ENCODE measurements at regions not wholly inside any gene's neighbourhood (a gene's known extent, or its start where the extent isn't known, plus 50 kb on each side); places are given as distances from the start of the nearest gene placed in this dataset.

GRCh38 chr12:27180906-27181505 is 63.1 kb upstream of the STK38L start:
- no peak for DNase-seq

GRCh38 chr12:27183342-27183741 is 60.7 kb upstream of the STK38L start:
- DNase-seq, result no peak

- no peak for DNase-seq
Observed at GRCh38 chr12:27185234-27186021, 58.7 kb upstream of the STK38L start.

- DNase-seq, result no peak
Observed at GRCh38 chr12:27186022-27186839, 57.9 kb upstream of the STK38L start.

GRCh38 chr12:27187697-27188096 is 56.4 kb upstream of the STK38L start:
- DNase-seq, result no peak

GRCh38 chr12:27190761-27191160 is 53.3 kb upstream of the STK38L start:
- DNase-seq, result no peak

- DNase-seq, result no peak
Observed at GRCh38 chr12:27191531-27191930, 52.6 kb upstream of the STK38L start.

- no peak for DNase-seq
Observed at GRCh38 chr12:27192118-27192802, 51.8 kb upstream of the STK38L start.

- no peak for DNase-seq
Observed at GRCh38 chr12:27193106-27193505, 51.0 kb upstream of the STK38L start.

- DNase-seq, result no peak
Observed at GRCh38 chr12:27193854-27194544, 50.1 kb upstream of the STK38L start.
